ENCODE measurements at regions not wholly inside any gene's neighbourhood (a gene's known extent, or its start where the extent isn't known, plus 50 kb on each side); places are given as distances from the start of the nearest gene placed in this dataset.

GRCh38 chr16:86381491-86381890 is 128.8 kb upstream of the FOXF1 start:
- no peak for DNase-seq (ENCODE audit: low read depth in 2 of 2)

GRCh38 chr16:86382067-86382773 is 128.1 kb upstream of the FOXF1 start:
- no peak for DNase-seq (ENCODE audit: low read depth in 2 of 2)

- no peak for DNase-seq (ENCODE audit: low read depth in 2 of 2)
These were observed 127.4 kb upstream of the FOXF1 start for GRCh38 chr16:86382774-86383407.

GRCh38 chr16:86383488-86384262 is 126.7 kb upstream of the FOXF1 start:
- DNase-seq (ENCODE audit: low read depth in 2 of 2), result no peak

- no peak for DNase-seq (ENCODE audit: low read depth in 2 of 2)
These were observed 126.1 kb upstream of the FOXF1 start for GRCh38 chr16:86384263-86384649.

- no peak for DNase-seq (ENCODE audit: low read depth in 2 of 2)
These were observed 125.3 kb upstream of the FOXF1 start for GRCh38 chr16:86384980-86385379.

- no peak for DNase-seq (ENCODE audit: low read depth in 2 of 2)
These were observed 122.6 kb upstream of the FOXF1 start for GRCh38 chr16:86387468-86388440.

GRCh38 chr16:86388976-86389375 is 121.4 kb upstream of the FOXF1 start:
- no peak for DNase-seq (ENCODE audit: low read depth in 2 of 2)

GRCh38 chr16:86389566-86390328 is 120.6 kb upstream of the FOXF1 start:
- DNase-seq (ENCODE audit: low read depth in 2 of 2), result no peak

- DNase-seq (ENCODE audit: low read depth in 2 of 2), result no peak
These were observed 120.0 kb upstream of the FOXF1 start for GRCh38 chr16:86390335-86390734.

- DNase-seq (ENCODE audit: low read depth in 2 of 2), result no peak
These were observed 118.8 kb upstream of the FOXF1 start for GRCh38 chr16:86391486-86391885.

GRCh38 chr16:86391984-86392383 is 118.3 kb upstream of the FOXF1 start:
- no peak for DNase-seq (ENCODE audit: low read depth in 2 of 2)

GRCh38 chr16:86392436-86393152 is 117.7 kb upstream of the FOXF1 start:
- DNase-seq (ENCODE audit: low read depth in 2 of 2), result no peak

- no peak for DNase-seq (ENCODE audit: low read depth in 2 of 2)
These were observed 116.3 kb upstream of the FOXF1 start for GRCh38 chr16:86393907-86394626.

- no peak for DNase-seq (ENCODE audit: low read depth in 2 of 2)
These were observed 114.8 kb upstream of the FOXF1 start for GRCh38 chr16:86395477-86395876.

- no peak for DNase-seq (ENCODE audit: low read depth in 2 of 2)
These were observed 113.9 kb upstream of the FOXF1 start for GRCh38 chr16:86396422-86396821.

GRCh38 chr16:86396901-86397311 is 113.4 kb upstream of the FOXF1 start:
- no peak for DNase-seq (ENCODE audit: low read depth in 2 of 2)

GRCh38 chr16:86398201-86398600 is 112.1 kb upstream of the FOXF1 start:
- DNase-seq (ENCODE audit: low read depth in 2 of 2), result no peak

GRCh38 chr16:86398622-86399021 is 111.7 kb upstream of the FOXF1 start:
- DNase-seq (ENCODE audit: low read depth in 2 of 2), result no peak

GRCh38 chr16:86401126-86401525 is 109.2 kb upstream of the FOXF1 start:
- DNase-seq (ENCODE audit: low read depth in 2 of 2), result no peak
